ENCODE measurements at regions not wholly inside any gene's neighbourhood (a gene's known extent, or its start where the extent isn't known, plus 50 kb on each side); places are given as distances from the start of the nearest gene placed in this dataset.

DNA sequence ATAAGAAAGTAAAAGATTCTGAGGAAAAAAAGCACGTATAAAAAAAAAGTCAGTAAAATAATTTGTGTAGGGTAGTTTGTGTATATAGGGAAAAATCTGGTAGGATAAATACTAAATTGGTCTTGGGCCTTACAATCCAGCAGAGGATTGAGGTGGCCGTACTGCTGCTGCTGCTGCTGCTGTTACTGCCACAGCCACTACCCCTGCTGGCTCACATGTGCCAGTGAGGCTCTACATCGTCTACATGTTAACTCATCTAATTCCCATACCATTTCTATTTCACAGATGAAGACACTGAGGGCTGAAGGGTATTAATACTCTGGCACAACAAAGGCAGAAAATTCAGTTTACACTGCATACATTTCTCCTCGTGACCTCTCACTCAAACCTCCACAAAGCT, 928.5 kb downstream of the TLE4 start:
- TF ChIP-seq, protein P1, sequence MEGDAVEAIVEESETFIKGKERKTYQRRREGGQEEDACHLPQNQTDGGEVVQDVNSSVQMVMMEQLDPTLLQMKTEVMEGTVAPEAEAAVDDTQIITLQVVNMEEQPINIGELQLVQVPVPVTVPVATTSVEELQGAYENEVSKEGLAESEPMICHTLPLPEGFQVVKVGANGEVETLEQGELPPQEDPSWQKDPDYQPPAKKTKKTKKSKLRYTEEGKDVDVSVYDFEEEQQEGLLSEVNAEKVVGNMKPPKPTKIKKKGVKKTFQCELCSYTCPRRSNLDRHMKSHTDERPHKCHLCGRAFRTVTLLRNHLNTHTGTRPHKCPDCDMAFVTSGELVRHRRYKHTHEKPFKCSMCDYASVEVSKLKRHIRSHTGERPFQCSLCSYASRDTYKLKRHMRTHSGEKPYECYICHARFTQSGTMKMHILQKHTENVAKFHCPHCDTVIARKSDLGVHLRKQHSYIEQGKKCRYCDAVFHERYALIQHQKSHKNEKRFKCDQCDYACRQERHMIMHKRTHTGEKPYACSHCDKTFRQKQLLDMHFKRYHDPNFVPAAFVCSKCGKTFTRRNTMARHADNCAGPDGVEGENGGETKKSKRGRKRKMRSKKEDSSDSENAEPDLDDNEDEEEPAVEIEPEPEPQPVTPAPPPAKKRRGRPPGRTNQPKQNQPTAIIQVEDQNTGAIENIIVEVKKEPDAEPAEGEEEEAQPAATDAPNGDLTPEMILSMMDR (IDR thresholded peaks at IDR 0.05): no peak
- TF ChIP-seq EP300 (IDR thresholded peaks at IDR 0.05): no peak
